ENCODE measurements at regions not wholly inside any gene's neighbourhood (a gene's known extent, or its start where the extent isn't known, plus 50 kb on each side); places are given as distances from the start of the nearest gene placed in this dataset.

GRCh38 chr3:67196677-67197076, 198.6 kb downstream of the KBTBD8 start:
- TF ChIP-seq, protein P1, sequence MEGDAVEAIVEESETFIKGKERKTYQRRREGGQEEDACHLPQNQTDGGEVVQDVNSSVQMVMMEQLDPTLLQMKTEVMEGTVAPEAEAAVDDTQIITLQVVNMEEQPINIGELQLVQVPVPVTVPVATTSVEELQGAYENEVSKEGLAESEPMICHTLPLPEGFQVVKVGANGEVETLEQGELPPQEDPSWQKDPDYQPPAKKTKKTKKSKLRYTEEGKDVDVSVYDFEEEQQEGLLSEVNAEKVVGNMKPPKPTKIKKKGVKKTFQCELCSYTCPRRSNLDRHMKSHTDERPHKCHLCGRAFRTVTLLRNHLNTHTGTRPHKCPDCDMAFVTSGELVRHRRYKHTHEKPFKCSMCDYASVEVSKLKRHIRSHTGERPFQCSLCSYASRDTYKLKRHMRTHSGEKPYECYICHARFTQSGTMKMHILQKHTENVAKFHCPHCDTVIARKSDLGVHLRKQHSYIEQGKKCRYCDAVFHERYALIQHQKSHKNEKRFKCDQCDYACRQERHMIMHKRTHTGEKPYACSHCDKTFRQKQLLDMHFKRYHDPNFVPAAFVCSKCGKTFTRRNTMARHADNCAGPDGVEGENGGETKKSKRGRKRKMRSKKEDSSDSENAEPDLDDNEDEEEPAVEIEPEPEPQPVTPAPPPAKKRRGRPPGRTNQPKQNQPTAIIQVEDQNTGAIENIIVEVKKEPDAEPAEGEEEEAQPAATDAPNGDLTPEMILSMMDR (IDR thresholded peaks at IDR 0.05), result no peak
- TF ChIP-seq E2F4 (CRISPR knock-in tag; IDR thresholded peaks at IDR 0.05; ENCODE audit: borderline replicate concordance, low read depth) (no peak), FOXJ3 (CRISPR knock-in tag; IDR thresholded peaks at IDR 0.05; ENCODE audit: borderline replicate concordance) (no peak), JUN (CRISPR knock-in tag; IDR thresholded peaks at IDR 0.05) (no peak), NFYB (CRISPR knock-in tag; conservative IDR thresholded peaks at IDR 0.05; ENCODE audit: low read depth) (no peak), HMGA2 (CRISPR knock-in tag; IDR thresholded peaks at IDR 0.05) (no peak), TP53 (CRISPR knock-in tag; IDR thresholded peaks at IDR 0.05) (no peak), MAX (CRISPR knock-in tag; IDR thresholded peaks at IDR 0.05) (no peak), RORB (CRISPR knock-in tag; IDR thresholded peaks at IDR 0.05) (no peak), ATF2 (CRISPR knock-in tag; IDR thresholded peaks at IDR 0.05; ENCODE audit: borderline replicate concordance, low read depth) (no peak), ZBTB21 (CRISPR knock-in tag; IDR thresholded peaks at IDR 0.05; ENCODE audit: borderline replicate concordance) (no peak)
- TF ChIP-seq, protein P2, sequence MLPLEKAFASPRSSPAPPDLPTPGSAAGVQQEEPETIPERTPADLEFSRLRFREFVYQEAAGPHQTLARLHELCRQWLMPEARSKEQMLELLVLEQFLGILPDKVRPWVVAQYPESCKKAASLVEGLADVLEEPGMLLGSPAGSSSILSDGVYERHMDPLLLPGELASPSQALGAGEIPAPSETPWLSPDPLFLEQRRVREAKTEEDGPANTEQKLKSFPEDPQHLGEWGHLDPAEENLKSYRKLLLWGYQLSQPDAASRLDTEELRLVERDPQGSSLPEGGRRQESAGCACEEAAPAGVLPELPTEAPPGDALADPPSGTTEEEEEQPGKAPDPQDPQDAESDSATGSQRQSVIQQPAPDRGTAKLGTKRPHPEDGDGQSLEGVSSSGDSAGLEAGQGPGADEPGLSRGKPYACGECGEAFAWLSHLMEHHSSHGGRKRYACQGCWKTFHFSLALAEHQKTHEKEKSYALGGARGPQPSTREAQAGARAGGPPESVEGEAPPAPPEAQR (CRISPR knock-in tag; IDR thresholded peaks at IDR 0.05), result no peak
- TF ChIP-seq, protein P3, sequence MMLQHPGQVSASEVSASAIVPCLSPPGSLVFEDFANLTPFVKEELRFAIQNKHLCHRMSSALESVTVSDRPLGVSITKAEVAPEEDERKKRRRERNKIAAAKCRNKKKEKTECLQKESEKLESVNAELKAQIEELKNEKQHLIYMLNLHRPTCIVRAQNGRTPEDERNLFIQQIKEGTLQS (CRISPR knock-in tag; conservative IDR thresholded peaks at IDR 0.05), result no peak
- TF ChIP-seq, protein P4, sequence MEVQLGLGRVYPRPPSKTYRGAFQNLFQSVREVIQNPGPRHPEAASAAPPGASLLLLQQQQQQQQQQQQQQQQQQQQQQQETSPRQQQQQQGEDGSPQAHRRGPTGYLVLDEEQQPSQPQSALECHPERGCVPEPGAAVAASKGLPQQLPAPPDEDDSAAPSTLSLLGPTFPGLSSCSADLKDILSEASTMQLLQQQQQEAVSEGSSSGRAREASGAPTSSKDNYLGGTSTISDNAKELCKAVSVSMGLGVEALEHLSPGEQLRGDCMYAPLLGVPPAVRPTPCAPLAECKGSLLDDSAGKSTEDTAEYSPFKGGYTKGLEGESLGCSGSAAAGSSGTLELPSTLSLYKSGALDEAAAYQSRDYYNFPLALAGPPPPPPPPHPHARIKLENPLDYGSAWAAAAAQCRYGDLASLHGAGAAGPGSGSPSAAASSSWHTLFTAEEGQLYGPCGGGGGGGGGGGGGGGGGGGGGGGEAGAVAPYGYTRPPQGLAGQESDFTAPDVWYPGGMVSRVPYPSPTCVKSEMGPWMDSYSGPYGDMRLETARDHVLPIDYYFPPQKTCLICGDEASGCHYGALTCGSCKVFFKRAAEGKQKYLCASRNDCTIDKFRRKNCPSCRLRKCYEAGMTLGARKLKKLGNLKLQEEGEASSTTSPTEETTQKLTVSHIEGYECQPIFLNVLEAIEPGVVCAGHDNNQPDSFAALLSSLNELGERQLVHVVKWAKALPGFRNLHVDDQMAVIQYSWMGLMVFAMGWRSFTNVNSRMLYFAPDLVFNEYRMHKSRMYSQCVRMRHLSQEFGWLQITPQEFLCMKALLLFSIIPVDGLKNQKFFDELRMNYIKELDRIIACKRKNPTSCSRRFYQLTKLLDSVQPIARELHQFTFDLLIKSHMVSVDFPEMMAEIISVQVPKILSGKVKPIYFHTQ (CRISPR knock-in tag; IDR thresholded peaks at IDR 0.05), result no peak

All from WTC11 (cell line).